ENCODE measurements at regions not wholly inside any gene's neighbourhood (a gene's known extent, or its start where the extent isn't known, plus 50 kb on each side); places are given as distances from the start of the nearest gene placed in this dataset.

DNA sequence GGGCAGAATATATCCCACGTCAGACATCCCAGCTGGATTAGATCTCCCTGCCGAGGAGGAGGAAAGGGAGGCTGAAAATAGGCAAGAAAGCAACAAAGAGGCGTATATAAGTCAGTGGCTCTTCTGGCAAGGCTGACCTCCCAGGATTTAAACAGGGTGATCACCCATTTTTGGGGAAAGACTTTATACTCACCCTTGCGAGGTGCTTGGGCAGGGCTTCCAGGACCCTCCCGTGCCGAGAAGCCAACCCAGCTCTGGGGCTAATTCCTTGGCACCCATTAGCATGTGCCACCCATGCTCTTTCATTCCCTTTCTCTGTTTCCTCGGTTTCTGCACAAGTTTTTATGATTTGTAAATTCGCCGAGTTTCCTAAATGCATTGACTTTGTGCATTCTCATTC, 230.2 kb upstream of the IRX2 start:
- TF ChIP-seq, protein P1, sequence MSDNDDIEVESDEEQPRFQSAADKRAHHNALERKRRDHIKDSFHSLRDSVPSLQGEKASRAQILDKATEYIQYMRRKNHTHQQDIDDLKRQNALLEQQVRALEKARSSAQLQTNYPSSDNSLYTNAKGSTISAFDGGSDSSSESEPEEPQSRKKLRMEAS (IDR thresholded peaks at IDR 0.05; ENCODE audit: low read depth): no peak
- TF ChIP-seq POLR2AphosphoS5 (IDR thresholded peaks at IDR 0.05; ENCODE audit: low read depth, low read length): no peak
- TF ChIP-seq GATA2 (CRISPR knock-in tag; IDR thresholded peaks at IDR 0.05): no peak
- no peak for TF ChIP-seq YY1 (IDR thresholded peaks at IDR 0.05; ENCODE audit: low read depth)
